Neuronal stem cell (in vitro differentiated cells): ENCODE measurements at regions not wholly inside any gene's neighbourhood (a gene's known extent, or its start where the extent isn't known, plus 50 kb on each side); places are given as distances from the start of the nearest gene placed in this dataset.

ENCODE experiments used
- DNase-seq: peaks from one replicate; pipeline ENCODE4 v3.0.0-alpha.2; 2013; ENCODE audit warnings: low spot score
- H2AFZ ChIP-seq: one replicate; pipeline ENCODE4 v1.6.1; 2013; ENCODE audit warnings: mild to moderate bottlenecking, low read length, inconsistent platforms
- H2AK5ac ChIP-seq: 2 replicates; pipeline ENCODE4 v1.6.1; 2013; ENCODE audit warnings: low read depth, mild to moderate bottlenecking, inconsistent platforms, low read length, moderate library complexity, mixed read lengths
- H2BK120ac ChIP-seq: 2 replicates; pipeline ENCODE4 v1.6.1; 2013; ENCODE audit warnings: low read depth, mild to moderate bottlenecking, inconsistent platforms, low read length, moderate library complexity, mixed read lengths
- H2BK12ac ChIP-seq: one replicate; pipeline ENCODE4 v1.6.1; 2013; ENCODE audit warnings: low read length, inconsistent platforms
- H2BK15ac ChIP-seq: 2 replicates; pipeline ENCODE4 v1.6.1; 2013; ENCODE audit warnings: mild to moderate bottlenecking, low read length, inconsistent platforms, mixed read lengths
- H2BK5ac ChIP-seq: one replicate; pipeline ENCODE4 v1.6.1; 2013; ENCODE audit warnings: inconsistent platforms, mild to moderate bottlenecking, low read length, moderate library complexity
- H3K14ac ChIP-seq: one replicate; pipeline ENCODE4 v1.6.1; 2013; ENCODE audit warnings: low read length, inconsistent platforms
- H3K18ac ChIP-seq: 2 replicates; pipeline ENCODE4 v1.6.1; 2013; ENCODE audit warnings: low read length, inconsistent platforms
- H3K23ac ChIP-seq: 2 replicates; pipeline ENCODE4 v1.6.1; 2013; ENCODE audit warnings: low read depth, mild to moderate bottlenecking, mixed read lengths, low read length, inconsistent platforms; ENCODE audit not compliant: poor library complexity
- H3K27ac ChIP-seq: replicated peaks from 3 replicates; pipeline ENCODE4 v1.5.1; 2013; ENCODE audit warnings: low read length, inconsistent platforms
- H3K27me3 ChIP-seq, 3 experiments: 2 replicates each; pipeline ENCODE4 v1.6.1; 2013; ENCODE audit warnings: low read length in 3 of 3, mild to moderate bottlenecking in 2 of 3, inconsistent platforms in 1 of 3, low read depth in 1 of 3, mixed read lengths in 1 of 3, moderate library complexity in 1 of 3; ENCODE audit not compliant: control insufficient read depth in 3 of 3, insufficient read depth in 3 of 3
- H3K36me3 ChIP-seq, 2 donors: replicated peaks in 1 of 2; 2 replicates each; pipeline ENCODE4 v1.6.1; 2013; ENCODE audit warnings: low read length in 2 of 2; ENCODE audit not compliant: control insufficient read depth in 2 of 2, insufficient read depth in 2 of 2
- H3K4ac ChIP-seq: 2 replicates; pipeline ENCODE4 v1.6.1; 2013; ENCODE audit warnings: inconsistent platforms, mild to moderate bottlenecking, low read length, moderate library complexity
- H3K4me1 ChIP-seq, 2 donors: 1 replicate in 1 of 2; 2 replicates in 1 of 2; pipeline ENCODE4 v1.6.1; 2013; ENCODE audit warnings: low read length in 2 of 2, low read depth in 1 of 2; ENCODE audit not compliant: control insufficient read depth in 2 of 2, insufficient read depth in 1 of 2
- H3K4me2 ChIP-seq: one replicate; pipeline ENCODE4 v1.6.1; 2013; ENCODE audit warnings: mild to moderate bottlenecking, low read length, inconsistent platforms; ENCODE audit not compliant: insufficient read depth, poor library complexity, severe bottlenecking
- H3K4me3 ChIP-seq, 2 donors: 2 replicates each; pipeline ENCODE4 v1.5.1; 2013; ENCODE audit warnings: low read length in 2 of 2, mild to moderate bottlenecking in 2 of 2, inconsistent platforms in 1 of 2, moderate library complexity in 1 of 2
- H3K79me1 ChIP-seq: one replicate; pipeline ENCODE4 v1.6.1; 2013; ENCODE audit warnings: low read depth, mild to moderate bottlenecking, inconsistent platforms, low read length, moderate library complexity
- H3K9ac ChIP-seq: one replicate; pipeline ENCODE4 v1.6.1; 2013; ENCODE audit warnings: mild to moderate bottlenecking, low read depth, low read length, inconsistent platforms; ENCODE audit not compliant: poor library complexity
- H3K9me3 ChIP-seq, 2 donors: replicated peaks in 1 of 2; 2 replicates each; pipeline versions ENCODE3 to v1.6.1; 2013; ENCODE audit warnings: low read length in 2 of 2, mild to moderate bottlenecking in 2 of 2, inconsistent platforms in 1 of 2, low read depth in 1 of 2, mixed read lengths in 1 of 2, moderate library complexity in 1 of 2; ENCODE audit not compliant: control insufficient read depth in 2 of 2, insufficient read depth in 1 of 2
- H4K8ac ChIP-seq: one replicate; pipeline ENCODE4 v1.6.1; 2013; ENCODE audit warnings: low read depth, mild to moderate bottlenecking, inconsistent platforms, low read length, moderate library complexity
- H4K91ac ChIP-seq: one replicate; pipeline ENCODE4 v1.6.1; 2013; ENCODE audit warnings: low read length, low read depth, mild to moderate bottlenecking, inconsistent platforms; ENCODE audit not compliant: poor library complexity
- WGBS, 2 donors: extraction: QIAGEN DNeasy Blood & Tissue Kit; methylation state at CpG; one replicate each; pipeline ENCODE4 v1.1.7; 2013; ENCODE audit warnings: missing lambda C conversion rate in 2 of 2, mixed read lengths in 1 of 2; ENCODE audit not compliant: insufficient read length in 2 of 2, insufficient replicate concordance in 1 of 2; ENCODE audit errors: extremely low coverage in 2 of 2; 5-methylcytosine and 5-hydroxymethylcytosine counted together

- Histone ChIP-seq H2AK5ac (no peak overlapping the region), H3K36me3 (no peaks in the 10 kb centered on the region), H3K9me3 (no peaks in the 10 kb centered on the region), H3K14ac (no peak overlapping the region), H3K9ac (no peak overlapping the region), H3K23ac (no peak overlapping the region), H2BK12ac (no peak overlapping the region), H4K91ac (no peak overlapping the region), H3K4ac (no peak overlapping the region), H3K27me3 (peaks cover 5 to 32% (median 24%) of the 10 kb centered on the region in 3 experiments), H3K4me1 (peaks cover 0 to 7% of the 10 kb centered on the region in 2 donors), H2BK5ac (no peak overlapping the region), H3K4me2 (no peak overlapping the region), H2BK15ac (no peak overlapping the region), H2BK120ac (no peak overlapping the region), H3K79me1 (no peaks in the 10 kb centered on the region), H3K4me3 (no peak overlapping the region), H3K27ac (no peak overlapping the region), H4K8ac (no peak overlapping the region), H2AFZ (no peak overlapping the region), H3K18ac (no peak overlapping the region)
- WGBS, 2 donors = no CpG with 5 or more reads among the region's 6 CpGs
- DNase-seq = no peak
Measured at GRCh38 chr12:111038077-111038476, 117.7 kb upstream of the MYL2 start.

- WGBS, 2 donors = no CpG with 5 or more reads among the region's 23 CpGs
- H2BK5ac ChIP-seq = no peak overlapping the region
- H2BK12ac ChIP-seq = no peak overlapping the region
- no peak overlapping the region for H2AK5ac ChIP-seq
- no peaks in the 10 kb centered on the region for H3K9me3 ChIP-seq
- H3K27ac ChIP-seq = no peak overlapping the region
- H2BK120ac ChIP-seq = no peak overlapping the region
- no peak overlapping the region for H4K91ac ChIP-seq
- H3K4me1 ChIP-seq = peaks cover 0 to 7% of the 10 kb centered on the region in 2 donors
- no peak overlapping the region for H3K4me3 ChIP-seq
- no peaks in the 10 kb centered on the region for H3K36me3 ChIP-seq
- H3K23ac ChIP-seq = no peak overlapping the region
- DNase-seq = no peak
- H2BK15ac ChIP-seq = no peak overlapping the region
- no peak overlapping the region for H3K4ac ChIP-seq
- H3K4me2 ChIP-seq = no peak overlapping the region
- H3K14ac ChIP-seq = no peak overlapping the region
- H3K27me3 ChIP-seq = peaks cover 5 to 42% (median 27%) of the 10 kb centered on the region in 3 experiments
- H4K8ac ChIP-seq = no peak overlapping the region
- H3K18ac ChIP-seq = no peak overlapping the region
- no peaks in the 10 kb centered on the region for H3K79me1 ChIP-seq
- no peak overlapping the region for H3K9ac ChIP-seq
- no peak overlapping the region for H2AFZ ChIP-seq
Measured at GRCh38 chr12:111037047-111037446, 116.7 kb upstream of the MYL2 start.

- WGBS, 2 donors = no CpG with 5 or more reads among the region's 36 CpGs
- Histone ChIP-seq H2BK5ac (no peak overlapping the region), H2AFZ (peak overlapping the region; percentile 96), H3K79me1 (no peaks in the 10 kb centered on the region), H2BK12ac (no peak overlapping the region), H2BK120ac (no peak overlapping the region), H3K23ac (no peak overlapping the region), H3K27ac (no peak overlapping the region), H3K4me3 (peak overlapping the region; percentile 62 to 66), H3K4ac (no peak overlapping the region), H2BK15ac (no peak overlapping the region), H4K91ac (no peak overlapping the region), H3K9me3 (no peaks in the 10 kb centered on the region), H3K4me1 (peaks cover 0 to 7% of the 10 kb centered on the region in 2 donors), H2AK5ac (no peak overlapping the region), H3K14ac (no peak overlapping the region), H3K9ac (no peak overlapping the region), H3K27me3 (peaks cover 5 to 56% (median 27%) of the 10 kb centered on the region in 3 experiments), H3K36me3 (no peaks in the 10 kb centered on the region), H4K8ac (no peak overlapping the region), H3K4me2 (peak overlapping the region; percentile 89), H3K18ac (no peak overlapping the region)
- DNase-seq = peak; percentile 48
Measured at GRCh38 chr12:111035578-111036301, 115.4 kb upstream of the MYL2 start.

GRCh38 chr12:111034886-111035577, 114.7 kb upstream of the MYL2 start:
- peak overlapping the region; percentile 54 for H3K9ac ChIP-seq
- no peaks in the 10 kb centered on the region for H3K36me3 ChIP-seq
- peak overlapping the region; percentile 61 for H3K18ac ChIP-seq
- H3K9me3 ChIP-seq = no peaks in the 10 kb centered on the region
- H2AK5ac ChIP-seq = no peak overlapping the region
- no peak overlapping the region for H4K91ac ChIP-seq
- H3K4ac ChIP-seq = no peak overlapping the region
- H3K4me3 ChIP-seq = peak overlapping the region; percentile 62 to 70
- no CpG with 5 or more reads among the region's 50 CpGs for WGBS, 2 donors
- no peaks in the 10 kb centered on the region for H3K79me1 ChIP-seq
- no peak overlapping the region for H2BK120ac ChIP-seq
- no peak overlapping the region for H2BK15ac ChIP-seq
- DNase-seq = peak; percentile 39
- no peak overlapping the region for H2BK5ac ChIP-seq
- H3K27me3 ChIP-seq = peaks cover 5 to 62% (median 27%) of the 10 kb centered on the region in 3 experiments
- H3K23ac ChIP-seq = no peak overlapping the region
- H3K27ac ChIP-seq = no peak overlapping the region
- H3K4me1 ChIP-seq = peaks cover 5 to 7% of the 10 kb centered on the region in 2 donors
- H4K8ac ChIP-seq = peak overlapping the region; percentile 48
- H2BK12ac ChIP-seq = no peak overlapping the region
- H3K14ac ChIP-seq = no peak overlapping the region
- H2AFZ ChIP-seq = peak overlapping the region; percentile 96
- H3K4me2 ChIP-seq = peak overlapping the region; percentile 89
